ENCODE measurements at regions not wholly inside any gene's neighbourhood (a gene's known extent, or its start where the extent isn't known, plus 50 kb on each side); places are given as distances from the start of the nearest gene placed in this dataset.

DNA sequence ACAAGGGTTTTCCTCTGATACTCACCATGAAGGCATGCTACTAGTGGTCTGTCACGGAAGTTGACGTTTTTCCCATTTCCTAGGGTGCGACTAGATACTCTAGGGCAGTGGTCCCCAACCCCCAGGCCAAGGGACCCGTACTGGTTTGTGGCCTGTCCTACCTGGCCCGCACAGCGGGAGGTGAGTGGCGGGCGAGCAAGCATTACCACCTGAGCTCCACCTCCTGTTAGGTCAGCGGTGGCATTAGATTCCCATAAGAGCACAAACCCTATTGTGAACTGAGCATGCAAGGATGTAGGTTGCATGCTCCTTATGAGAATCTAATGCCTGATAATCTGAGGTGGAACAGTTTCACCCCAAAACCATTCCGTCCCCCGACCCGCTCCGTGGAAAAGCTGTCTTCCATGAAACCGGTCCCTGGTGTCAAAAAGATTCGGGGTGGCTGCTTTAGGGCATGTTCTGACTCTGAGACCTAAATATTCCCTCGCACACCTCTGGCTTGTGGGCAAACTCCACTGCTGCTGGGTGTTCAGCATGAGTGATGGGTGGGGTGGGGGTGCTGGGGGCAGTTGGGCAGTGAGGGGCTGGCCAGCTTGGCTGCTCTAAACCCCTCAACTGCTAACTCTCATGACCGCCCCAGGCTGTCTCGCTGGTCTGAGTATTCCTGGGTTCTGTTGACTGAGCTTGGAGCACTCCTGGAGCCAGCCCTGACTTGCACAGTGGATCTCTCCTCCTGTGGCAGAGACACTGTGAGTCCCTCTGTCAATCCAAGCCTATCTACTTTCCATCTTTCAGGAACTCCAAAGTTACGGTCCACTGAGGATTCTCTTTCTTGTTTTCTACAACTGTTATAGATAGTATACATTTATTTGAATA lies 78.3 kb upstream of the NEK6 start:
- H3K36me3 ChIP-seq (ENCODE audit: insufficient read depth, low read length): no peaks in the 10 kb centered on the region

DNA sequence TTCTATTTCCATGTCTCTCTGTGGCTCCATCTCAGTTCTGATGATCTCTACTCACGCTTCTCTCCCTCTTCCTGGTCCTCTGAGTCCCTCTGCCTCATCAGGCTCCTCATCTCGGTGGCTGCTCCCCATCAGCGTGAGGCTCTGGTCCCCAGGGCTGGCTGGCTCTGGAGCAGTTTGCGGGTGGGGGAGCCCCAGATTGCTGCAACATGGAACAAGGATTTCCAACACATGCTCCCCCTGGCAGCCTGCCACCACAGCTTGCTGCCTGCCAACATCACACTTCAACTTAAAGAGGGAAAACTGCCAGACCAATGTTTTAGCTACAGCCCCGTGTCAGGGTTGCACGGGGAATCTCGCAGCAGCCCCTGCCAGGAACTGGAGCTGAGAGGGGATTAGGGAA lies 77.2 kb upstream of the NEK6 start:
- no peaks in the 10 kb centered on the region for H3K9me3 ChIP-seq (ENCODE audit: insufficient read depth, low read depth, low read length)
- no peak overlapping the region for H3K4me2 ChIP-seq (ENCODE audit: low read depth, low read length, poor library complexity, severe bottlenecking)
- H3K4me1 ChIP-seq (ENCODE audit: insufficient read depth, low read length, poor library complexity, severe bottlenecking): no peaks in the 10 kb centered on the region
- H3K9ac ChIP-seq (ENCODE audit: low read depth, low read length, poor library complexity, severe bottlenecking): no peak overlapping the region
- H3K4me3 ChIP-seq (ENCODE audit: low read length, poor library complexity, severe bottlenecking): no peak overlapping the region
- no peaks in the 10 kb centered on the region for H3K27me3 ChIP-seq (ENCODE audit: insufficient read depth, low read length, poor library complexity, severe bottlenecking)
- no peaks in the 10 kb centered on the region for H3K9me2 ChIP-seq (replicated peaks; ENCODE audit: low read depth, low read length)
- H3F3A ChIP-seq (ENCODE audit: low read depth): no peaks in the 10 kb centered on the region
- H4K20me1 ChIP-seq (ENCODE audit: insufficient read depth, low read length, poor library complexity, severe bottlenecking): no peaks in the 10 kb centered on the region
- H2AFZ ChIP-seq (ENCODE audit: low read length): no peak overlapping the region
- no peaks in the 10 kb centered on the region for H3K36me3 ChIP-seq (ENCODE audit: insufficient read depth, low read length)
- TF ChIP-seq, protein P1, sequence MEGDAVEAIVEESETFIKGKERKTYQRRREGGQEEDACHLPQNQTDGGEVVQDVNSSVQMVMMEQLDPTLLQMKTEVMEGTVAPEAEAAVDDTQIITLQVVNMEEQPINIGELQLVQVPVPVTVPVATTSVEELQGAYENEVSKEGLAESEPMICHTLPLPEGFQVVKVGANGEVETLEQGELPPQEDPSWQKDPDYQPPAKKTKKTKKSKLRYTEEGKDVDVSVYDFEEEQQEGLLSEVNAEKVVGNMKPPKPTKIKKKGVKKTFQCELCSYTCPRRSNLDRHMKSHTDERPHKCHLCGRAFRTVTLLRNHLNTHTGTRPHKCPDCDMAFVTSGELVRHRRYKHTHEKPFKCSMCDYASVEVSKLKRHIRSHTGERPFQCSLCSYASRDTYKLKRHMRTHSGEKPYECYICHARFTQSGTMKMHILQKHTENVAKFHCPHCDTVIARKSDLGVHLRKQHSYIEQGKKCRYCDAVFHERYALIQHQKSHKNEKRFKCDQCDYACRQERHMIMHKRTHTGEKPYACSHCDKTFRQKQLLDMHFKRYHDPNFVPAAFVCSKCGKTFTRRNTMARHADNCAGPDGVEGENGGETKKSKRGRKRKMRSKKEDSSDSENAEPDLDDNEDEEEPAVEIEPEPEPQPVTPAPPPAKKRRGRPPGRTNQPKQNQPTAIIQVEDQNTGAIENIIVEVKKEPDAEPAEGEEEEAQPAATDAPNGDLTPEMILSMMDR (conservative IDR thresholded peaks at IDR 0.05; ENCODE audit: low read length): no peak
- no peak for TF ChIP-seq EZH2phosphoT487 (IDR thresholded peaks at IDR 0.05; ENCODE audit: borderline replicate concordance)
- no peaks in the 10 kb centered on the region for H3K79me2 ChIP-seq (ENCODE audit: insufficient read depth, low read length)

More for the DNA sequence above, 78.3 kb upstream of the NEK6 start:
- H3K27me3 ChIP-seq (ENCODE audit: insufficient read depth, low read length, poor library complexity, severe bottlenecking): no peaks in the 10 kb centered on the region
- no peaks in the 10 kb centered on the region for H4K20me1 ChIP-seq (ENCODE audit: insufficient read depth, low read length, poor library complexity, severe bottlenecking)
- no peaks in the 10 kb centered on the region for H3K9me2 ChIP-seq (replicated peaks; ENCODE audit: low read depth, low read length)
- H3K4me2 ChIP-seq (ENCODE audit: low read depth, low read length, poor library complexity, severe bottlenecking): no peak overlapping the region
- no peak overlapping the region for H3K4me3 ChIP-seq (ENCODE audit: low read length, poor library complexity, severe bottlenecking)
- no peaks in the 10 kb centered on the region for H3F3A ChIP-seq (ENCODE audit: low read depth)
- no peaks in the 10 kb centered on the region for H3K9me3 ChIP-seq (ENCODE audit: insufficient read depth, low read depth, low read length)
- TF ChIP-seq, protein P1 (conservative IDR thresholded peaks at IDR 0.05; ENCODE audit: low read length): no peak
- TF ChIP-seq EZH2phosphoT487 (IDR thresholded peaks at IDR 0.05; ENCODE audit: borderline replicate concordance): no peak
- no peak overlapping the region for H3K9ac ChIP-seq (ENCODE audit: low read depth, low read length, poor library complexity, severe bottlenecking)
- no peak overlapping the region for H2AFZ ChIP-seq (ENCODE audit: low read length)
- no peaks in the 10 kb centered on the region for H3K4me1 ChIP-seq (ENCODE audit: insufficient read depth, low read length, poor library complexity, severe bottlenecking)
- no peaks in the 10 kb centered on the region for H3K79me2 ChIP-seq (ENCODE audit: insufficient read depth, low read length)

DNA sequence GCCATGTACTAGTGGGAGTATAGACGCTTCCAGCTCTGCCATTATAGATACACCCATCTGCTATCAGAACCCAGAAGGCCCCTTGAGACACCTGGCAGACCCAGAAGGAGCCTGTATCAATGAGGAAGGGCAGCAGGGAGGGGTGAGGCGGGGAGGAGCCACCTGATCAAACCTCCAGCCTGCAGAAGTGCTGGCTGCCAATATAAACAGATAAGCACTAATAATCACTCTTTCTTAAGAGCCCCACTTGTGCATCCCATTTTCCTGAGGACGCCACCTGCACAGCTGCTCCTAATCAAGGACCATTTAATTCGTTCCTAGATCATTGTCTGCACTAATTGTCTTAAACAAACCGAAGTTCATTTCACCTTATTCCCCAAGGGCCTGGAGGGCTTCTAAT lies 75.0 kb upstream of the NEK6 start:
- H3K4me2 ChIP-seq (ENCODE audit: low read depth, low read length, poor library complexity, severe bottlenecking): no peak overlapping the region
- no peak overlapping the region for H2AFZ ChIP-seq (ENCODE audit: low read length)
- H3K4me3 ChIP-seq (ENCODE audit: low read length, poor library complexity, severe bottlenecking): no peak overlapping the region
- TF ChIP-seq EZH2phosphoT487 (IDR thresholded peaks at IDR 0.05; ENCODE audit: borderline replicate concordance): no peak
- TF ChIP-seq, protein P1 (conservative IDR thresholded peaks at IDR 0.05; ENCODE audit: low read length): no peak
- H3K79me2 ChIP-seq (ENCODE audit: insufficient read depth, low read length): no peaks in the 10 kb centered on the region
- H3K27me3 ChIP-seq (ENCODE audit: insufficient read depth, low read length, poor library complexity, severe bottlenecking): no peaks in the 10 kb centered on the region
- no peaks in the 10 kb centered on the region for H3K36me3 ChIP-seq (ENCODE audit: insufficient read depth, low read length)
- no peaks in the 10 kb centered on the region for H3F3A ChIP-seq (ENCODE audit: low read depth)
- no peaks in the 10 kb centered on the region for H3K9me2 ChIP-seq (replicated peaks; ENCODE audit: low read depth, low read length)
- H3K4me1 ChIP-seq (ENCODE audit: insufficient read depth, low read length, poor library complexity, severe bottlenecking): no peaks in the 10 kb centered on the region
- no peaks in the 10 kb centered on the region for H3K9me3 ChIP-seq (ENCODE audit: insufficient read depth, low read depth, low read length)
- no peaks in the 10 kb centered on the region for H4K20me1 ChIP-seq (ENCODE audit: insufficient read depth, low read length, poor library complexity, severe bottlenecking)
- no peak overlapping the region for H3K9ac ChIP-seq (ENCODE audit: low read depth, low read length, poor library complexity, severe bottlenecking)
